Activated naive CD8-positive, alpha-beta T cell treated with anti-CD3 and anti-CD28 coated beads, Interleukin-2, amount 50 U/mL, for 24 hours (primary cell): ENCODE measurements at regions not wholly inside any gene's neighbourhood (a gene's known extent, or its start where the extent isn't known, plus 50 kb on each side); places are given as distances from the start of the nearest gene placed in this dataset.

Source experiments
- ATAC-seq: fragments of 150-1000 bp; cut with Tn5 transposase; one replicate; pipeline ENCODE4 v1.10.0; 2021
- DNase-seq: peaks from one replicate; pipeline ENCODE4 v3.0.0; 2021
- H3K27ac Mint-ChIP-seq: one replicate; pipeline ENCODE4 v1.8.0; 2021; ENCODE audit warnings: mild to moderate bottlenecking, mixed read lengths
- H3K27me3 Mint-ChIP-seq: one replicate; pipeline ENCODE4 v1.8.0; 2021; ENCODE audit warnings: mixed read lengths
- H3K36me3 Mint-ChIP-seq: one replicate; pipeline ENCODE4 v1.8.0; 2021; ENCODE audit warnings: low read depth, mixed read lengths
- H3K4me1 Mint-ChIP-seq: one replicate; pipeline ENCODE4 v1.8.0; 2021; ENCODE audit warnings: mixed read lengths
- H3K4me3 Mint-ChIP-seq: one replicate; pipeline ENCODE4 v1.8.0; 2021; ENCODE audit warnings: mild to moderate bottlenecking, moderate library complexity, mixed read lengths
- H3K9me3 Mint-ChIP-seq: one replicate; pipeline ENCODE4 v1.8.0; 2021; ENCODE audit warnings: mixed read lengths

DNA sequence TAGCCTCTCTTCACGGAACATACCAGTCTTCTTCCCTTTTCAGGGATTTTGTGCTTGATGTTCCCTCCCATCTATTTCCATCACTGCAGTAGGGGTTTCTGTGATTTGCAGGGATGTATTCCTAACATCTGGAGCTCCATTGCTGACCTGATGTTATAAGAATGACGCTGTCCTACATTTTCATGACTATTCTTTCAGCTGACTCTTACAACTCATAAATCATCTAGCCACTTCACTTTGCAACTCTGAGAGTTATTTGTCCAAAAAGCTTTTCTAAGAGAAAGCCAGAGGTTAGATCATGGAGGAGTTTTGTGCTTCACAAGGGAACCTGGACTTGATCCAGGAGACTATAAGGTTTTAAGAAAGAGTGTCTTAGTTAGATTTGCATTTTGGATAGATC is 116.6 kb upstream of the FAR2 start:
- Mint-ChIP-seq H3K9me3 (no peaks in the 10 kb centered on the region), H3K4me3 (no peak overlapping the region), H3K36me3 (no peaks in the 10 kb centered on the region), H3K27ac (no peak overlapping the region), H3K4me1 (no peaks in the 10 kb centered on the region), H3K27me3 (peaks cover 16% of the 10 kb centered on the region)
- DNase-seq (no peak), ATAC-seq (no peak)

DNA sequence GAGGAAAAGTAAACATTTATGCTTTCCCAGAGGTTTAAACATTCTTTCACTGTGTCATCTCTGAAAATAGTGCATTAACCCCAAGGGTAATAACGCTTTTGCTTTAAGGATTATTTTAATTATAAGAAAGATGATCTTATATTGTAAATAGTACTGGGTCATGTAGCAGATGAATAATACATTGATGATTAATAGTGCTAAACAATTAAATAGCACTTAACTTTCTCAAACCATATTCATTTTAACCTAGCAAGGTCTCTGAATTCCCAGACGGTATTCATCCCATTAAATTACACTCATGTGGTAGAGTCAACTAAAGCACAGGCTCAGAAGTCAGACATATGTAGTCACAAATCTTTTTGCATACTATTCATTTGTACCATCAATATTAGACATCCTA is 115.6 kb upstream of the FAR2 start:
- Mint-ChIP-seq H3K9me3 (no peaks in the 10 kb centered on the region), H3K36me3 (no peaks in the 10 kb centered on the region), H3K4me3 (no peak overlapping the region), H3K27ac (no peak overlapping the region), H3K27me3 (peaks cover 16% of the 10 kb centered on the region), H3K4me1 (no peaks in the 10 kb centered on the region)
- DNase-seq (no peak), ATAC-seq (no peak)

DNA sequence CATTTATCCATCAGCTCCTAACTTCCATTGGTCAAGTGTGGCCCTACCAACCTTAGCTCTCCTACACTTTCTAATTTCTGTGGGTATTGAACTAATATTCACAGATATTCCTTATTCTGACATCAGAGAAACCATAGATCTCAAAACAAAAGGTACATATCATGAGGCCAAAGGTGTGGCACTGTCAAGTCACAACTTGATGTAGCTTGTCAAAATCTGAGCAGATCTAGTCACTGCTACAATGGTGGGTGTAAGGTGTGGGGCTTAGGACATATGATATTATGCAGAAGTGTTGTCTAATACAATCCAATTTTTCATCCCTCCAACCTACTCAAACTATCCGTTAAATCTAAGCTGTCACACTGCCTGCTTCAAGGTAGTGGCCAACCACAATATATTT is 114.0 kb upstream of the FAR2 start:
- DNase-seq (no peak), ATAC-seq (no peak)
- Mint-ChIP-seq H3K9me3 (no peaks in the 10 kb centered on the region), H3K36me3 (no peaks in the 10 kb centered on the region), H3K27ac (no peak overlapping the region), H3K27me3 (peaks cover 14% of the 10 kb centered on the region), H3K4me3 (no peak overlapping the region), H3K4me1 (no peaks in the 10 kb centered on the region)

DNA sequence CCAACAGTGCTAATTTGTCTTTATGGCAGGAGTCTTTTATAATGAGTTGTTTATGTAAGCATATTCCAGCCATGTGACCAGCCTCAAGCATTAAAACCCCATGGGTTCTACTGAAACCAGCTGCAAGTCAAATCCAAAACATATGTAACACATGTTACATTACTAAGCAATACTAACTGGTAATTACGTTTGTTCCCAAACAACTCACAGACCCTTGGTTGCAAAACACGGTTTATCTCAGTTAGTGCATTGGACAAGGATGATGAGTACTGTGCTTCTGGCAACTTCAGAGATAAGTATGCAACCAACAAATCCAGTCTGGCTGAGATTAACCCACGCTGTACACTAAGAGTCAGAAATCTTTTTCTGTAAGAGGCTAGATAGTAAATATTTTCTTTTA is 110.1 kb upstream of the FAR2 start:
- Mint-ChIP-seq H3K4me1 (no peaks in the 10 kb centered on the region), H3K27me3 (peaks cover 6% of the 10 kb centered on the region), H3K36me3 (no peaks in the 10 kb centered on the region), H3K9me3 (no peaks in the 10 kb centered on the region), H3K4me3 (no peak overlapping the region), H3K27ac (no peak overlapping the region)
- ATAC-seq (no peak), DNase-seq (no peak)

DNA sequence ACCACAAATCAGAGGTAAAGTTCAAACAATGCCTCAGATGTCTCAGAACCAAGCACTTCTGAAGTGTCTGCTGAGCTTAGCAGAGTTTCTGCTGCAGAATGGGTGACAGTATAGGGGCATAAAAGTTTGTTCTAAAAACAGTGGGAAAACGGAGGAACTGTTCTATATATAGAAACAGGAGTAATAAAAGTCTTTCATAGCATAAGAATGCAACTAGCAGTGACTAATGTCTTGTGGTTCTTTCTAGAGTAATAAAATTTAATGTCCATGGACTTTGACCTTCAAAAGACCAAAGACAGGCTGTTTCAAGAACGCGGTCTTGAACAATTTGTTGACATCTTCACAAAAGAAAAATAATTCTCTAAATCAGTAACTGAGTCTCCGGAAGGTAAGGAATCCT is 107.5 kb upstream of the FAR2 start:
- Mint-ChIP-seq H3K36me3 (no peaks in the 10 kb centered on the region), H3K27ac (no peak overlapping the region), H3K4me1 (no peaks in the 10 kb centered on the region), H3K9me3 (no peaks in the 10 kb centered on the region), H3K27me3 (peaks cover 9% of the 10 kb centered on the region), H3K4me3 (no peak overlapping the region)
- DNase-seq (no peak), ATAC-seq (no peak)

DNA sequence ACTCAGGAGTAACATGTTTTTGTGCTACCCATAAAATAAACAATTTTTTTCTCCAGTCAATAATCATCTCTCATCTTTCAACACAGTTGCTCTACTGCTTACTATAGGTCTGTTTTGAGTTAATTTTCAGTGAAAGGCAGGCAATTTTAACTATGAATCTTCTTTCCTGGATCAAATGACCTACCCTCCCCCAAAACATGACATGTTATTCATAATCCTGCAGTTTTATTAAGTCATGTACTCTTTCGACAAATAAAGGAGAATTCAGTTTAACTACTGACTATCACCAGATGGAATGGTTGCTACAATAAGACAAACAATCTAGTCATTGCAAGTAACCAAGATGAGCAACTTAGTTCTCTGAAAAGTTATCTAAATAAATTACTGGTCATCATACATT is 106.0 kb upstream of the FAR2 start:
- Mint-ChIP-seq H3K36me3 (no peaks in the 10 kb centered on the region), H3K27me3 (peaks cover 9% of the 10 kb centered on the region), H3K4me3 (no peak overlapping the region), H3K27ac (no peak overlapping the region), H3K9me3 (no peaks in the 10 kb centered on the region), H3K4me1 (no peaks in the 10 kb centered on the region)
- no peak for ATAC-seq
- no peak for DNase-seq

DNA sequence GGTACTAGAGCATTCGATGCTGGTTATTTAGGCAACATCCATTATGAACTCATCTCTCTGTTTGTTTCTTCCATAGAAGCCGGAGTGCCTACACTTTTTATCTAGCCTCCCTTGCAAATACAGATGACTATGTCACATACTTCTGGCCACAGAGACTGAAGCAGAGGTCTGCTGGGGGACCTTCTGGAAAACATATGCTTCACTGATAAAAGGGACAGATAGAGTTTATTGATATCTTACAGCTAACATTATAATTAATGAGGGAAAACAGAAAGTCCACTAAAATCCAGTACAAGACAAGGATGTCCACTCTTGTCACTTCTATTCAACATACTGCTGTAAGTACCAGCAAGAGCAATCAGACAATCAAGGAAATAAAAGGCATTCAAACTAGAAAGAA is 104.3 kb upstream of the FAR2 start:
- H3K9me3 Mint-ChIP-seq = no peaks in the 10 kb centered on the region
- ATAC-seq = no peak

DNA sequence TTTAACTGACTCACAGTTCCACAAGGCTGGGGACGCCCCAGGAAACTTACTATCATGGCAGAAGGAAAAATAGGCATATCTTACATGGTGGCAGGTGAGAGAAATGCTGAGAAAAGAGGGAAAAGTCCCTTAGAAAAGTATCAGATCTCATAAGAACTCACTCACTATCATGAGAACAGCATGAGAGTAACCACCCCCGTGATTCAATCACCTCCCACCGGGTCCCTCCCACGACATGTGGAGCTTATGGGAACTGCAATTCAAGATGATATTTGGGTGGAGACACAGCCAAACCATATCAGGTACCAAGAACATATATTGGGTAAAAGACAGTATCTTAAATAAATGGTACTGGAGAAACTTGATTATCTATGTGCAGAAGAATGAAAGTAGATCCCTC is 100.3 kb upstream of the FAR2 start:
- Mint-ChIP-seq H3K27me3 (peaks cover 6% of the 10 kb centered on the region), H3K36me3 (no peaks in the 10 kb centered on the region), H3K9me3 (no peaks in the 10 kb centered on the region), H3K4me1 (no peaks in the 10 kb centered on the region), H3K27ac (no peak overlapping the region), H3K4me3 (no peak overlapping the region)
- ATAC-seq = no peak
- DNase-seq = no peak

More for the DNA sequence above, 104.3 kb upstream of the FAR2 start:
- no peaks in the 10 kb centered on the region for H3K36me3 Mint-ChIP-seq
- H3K27me3 Mint-ChIP-seq = peaks cover 7% of the 10 kb centered on the region
- H3K4me3 Mint-ChIP-seq = no peak overlapping the region
- H3K27ac Mint-ChIP-seq = no peak overlapping the region
- H3K4me1 Mint-ChIP-seq = no peaks in the 10 kb centered on the region
- no peak for DNase-seq

DNA sequence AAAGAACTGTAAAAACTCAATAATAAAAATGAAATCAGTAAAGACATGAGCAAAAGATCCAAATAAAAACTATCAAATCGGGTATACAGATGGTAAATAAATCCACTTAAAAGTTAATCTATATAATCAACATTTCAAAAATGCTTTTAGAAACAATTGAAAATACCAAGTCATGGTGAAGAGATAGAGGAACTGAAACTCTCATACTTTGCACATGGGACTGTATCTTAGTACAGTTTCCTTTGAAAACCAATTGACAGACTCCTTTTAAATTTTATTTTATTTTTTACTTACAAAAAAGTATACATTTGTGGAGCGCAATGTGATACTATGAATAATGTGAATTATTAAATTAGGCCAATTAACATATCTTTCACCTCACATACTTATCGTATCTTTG is 98.6 kb upstream of the FAR2 start:
- Mint-ChIP-seq H3K9me3 (no peaks in the 10 kb centered on the region), H3K27me3 (no peaks in the 10 kb centered on the region), H3K4me3 (no peak overlapping the region), H3K36me3 (no peaks in the 10 kb centered on the region), H3K27ac (no peak overlapping the region), H3K4me1 (no peaks in the 10 kb centered on the region)
- DNase-seq = no peak
- no peak for ATAC-seq

DNA sequence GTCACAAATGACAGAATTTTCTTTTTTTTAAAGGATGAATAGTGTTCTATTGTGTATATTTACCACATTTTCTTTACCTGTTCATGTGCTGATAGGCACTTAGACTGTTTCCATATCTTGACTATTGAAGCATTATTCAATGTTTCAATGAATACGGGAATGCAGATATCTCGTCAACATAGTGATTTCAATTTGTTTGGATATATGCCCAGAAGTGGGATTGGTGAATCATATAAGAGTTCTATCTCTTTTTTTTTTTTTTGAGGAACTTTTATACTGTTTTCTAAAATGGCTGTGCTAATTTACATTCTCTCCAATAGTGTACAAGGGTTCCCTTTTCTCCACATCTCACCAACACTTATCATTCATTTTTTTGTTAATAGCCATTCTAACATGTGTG is 97.9 kb upstream of the FAR2 start:
- H3K9me3 Mint-ChIP-seq = no peaks in the 10 kb centered on the region
- no peaks in the 10 kb centered on the region for H3K4me1 Mint-ChIP-seq
- no peak overlapping the region for H3K4me3 Mint-ChIP-seq
- no peaks in the 10 kb centered on the region for H3K36me3 Mint-ChIP-seq
- ATAC-seq = no peak
- no peaks in the 10 kb centered on the region for H3K27me3 Mint-ChIP-seq
- no peak overlapping the region for H3K27ac Mint-ChIP-seq
- no peak for DNase-seq

DNA sequence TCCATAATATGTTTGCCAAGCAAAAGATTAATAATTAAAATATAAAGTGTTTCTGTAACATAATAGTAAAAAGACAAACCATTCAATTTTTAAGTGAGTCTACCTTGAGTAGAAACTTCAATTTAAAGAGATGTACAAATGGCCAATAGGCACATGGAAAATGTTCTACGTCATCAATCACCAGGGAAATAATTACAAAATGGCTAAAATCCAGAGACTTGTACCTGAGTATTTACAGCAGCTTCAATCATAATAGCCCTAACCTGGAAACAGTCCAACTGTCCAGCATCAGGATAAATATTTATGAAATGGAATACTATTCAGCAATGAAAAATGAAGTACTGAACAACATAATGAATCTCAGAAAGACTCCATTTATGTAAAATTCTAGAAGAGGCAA is 95.5 kb upstream of the FAR2 start:
- H3K4me1 Mint-ChIP-seq = no peaks in the 10 kb centered on the region
- no peaks in the 10 kb centered on the region for H3K27me3 Mint-ChIP-seq
- no peak for DNase-seq
- no peak for ATAC-seq
- H3K36me3 Mint-ChIP-seq = no peaks in the 10 kb centered on the region
- H3K9me3 Mint-ChIP-seq = no peaks in the 10 kb centered on the region
- no peak overlapping the region for H3K4me3 Mint-ChIP-seq
- no peak overlapping the region for H3K27ac Mint-ChIP-seq

DNA sequence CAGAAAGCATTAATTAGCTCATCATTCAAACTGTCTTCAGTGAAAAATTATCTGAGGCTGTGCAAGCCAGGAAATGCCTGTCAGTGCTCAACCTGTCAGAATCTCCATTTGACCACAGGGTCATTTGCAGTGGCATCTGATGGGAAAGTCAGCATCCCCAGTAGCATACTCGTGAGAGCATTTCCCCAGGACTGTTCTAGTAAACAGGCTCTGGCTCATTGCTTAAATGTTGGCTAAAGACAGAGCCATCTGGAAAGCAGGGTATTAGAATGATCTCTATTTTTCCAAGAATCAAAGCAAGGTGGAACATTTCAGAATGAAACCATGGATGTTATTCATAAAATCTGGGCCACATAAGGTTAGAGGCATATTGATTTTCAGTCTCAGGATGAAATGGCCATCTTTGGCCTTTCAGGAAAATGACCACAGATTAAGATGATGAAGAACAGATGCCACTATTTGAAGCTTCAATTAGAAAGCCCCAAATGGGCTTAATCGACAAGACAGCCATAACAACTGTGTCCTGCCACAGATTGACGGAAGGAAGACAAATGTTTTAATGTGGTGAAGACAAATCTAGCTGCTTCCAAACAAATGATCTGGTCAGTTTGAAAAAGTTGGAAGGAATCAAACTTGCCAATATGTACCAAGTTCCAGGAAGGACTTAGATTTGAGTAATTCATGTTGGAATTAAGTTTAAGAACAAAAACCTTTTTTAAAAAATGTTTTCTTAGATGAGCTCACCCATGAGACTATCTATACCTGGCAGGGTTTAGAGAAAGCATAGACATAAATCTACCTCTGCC is 94.0 kb upstream of the FAR2 start:
- H3K27me3 Mint-ChIP-seq = no peaks in the 10 kb centered on the region
- no peak for ATAC-seq
- H3K9me3 Mint-ChIP-seq = no peaks in the 10 kb centered on the region
- H3K36me3 Mint-ChIP-seq = no peaks in the 10 kb centered on the region
- H3K4me3 Mint-ChIP-seq = no peak overlapping the region
- H3K4me1 Mint-ChIP-seq = no peaks in the 10 kb centered on the region
- H3K27ac Mint-ChIP-seq = no peak overlapping the region
- DNase-seq = no peak

DNA sequence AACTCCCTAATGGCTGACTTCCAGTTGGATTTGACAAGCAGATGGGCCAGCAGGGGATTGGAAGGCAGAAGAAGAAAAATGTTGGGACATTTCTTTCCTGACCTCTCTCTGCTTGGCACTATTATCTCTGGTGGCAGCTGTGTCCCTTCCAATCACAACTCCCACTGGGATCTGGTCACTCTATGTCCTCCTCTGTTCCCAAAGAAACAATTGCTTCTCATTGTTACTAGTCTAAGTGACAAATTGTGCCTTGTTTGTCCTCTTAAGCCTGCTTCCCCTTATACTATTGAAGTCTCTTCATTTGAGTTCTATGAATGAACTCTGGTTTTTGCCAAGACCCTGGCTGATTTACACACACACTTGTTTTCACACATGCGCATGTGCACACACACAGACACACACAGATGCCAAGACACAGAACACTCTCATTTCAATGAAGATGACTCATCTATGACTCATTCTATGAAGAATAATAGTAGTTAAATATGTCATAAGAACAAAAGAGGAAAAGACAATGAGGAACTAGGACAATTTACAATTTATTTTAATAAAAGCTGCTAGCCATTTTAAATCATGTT is 83.0 kb upstream of the FAR2 start:
- DNase-seq = no peak
- Mint-ChIP-seq H3K27ac (no peak overlapping the region), H3K4me3 (no peak overlapping the region), H3K36me3 (no peaks in the 10 kb centered on the region), H3K27me3 (peaks cover 20% of the 10 kb centered on the region), H3K4me1 (peaks cover 1% of the 10 kb centered on the region), H3K9me3 (peaks cover 4% of the 10 kb centered on the region)
- no peak for ATAC-seq

DNA sequence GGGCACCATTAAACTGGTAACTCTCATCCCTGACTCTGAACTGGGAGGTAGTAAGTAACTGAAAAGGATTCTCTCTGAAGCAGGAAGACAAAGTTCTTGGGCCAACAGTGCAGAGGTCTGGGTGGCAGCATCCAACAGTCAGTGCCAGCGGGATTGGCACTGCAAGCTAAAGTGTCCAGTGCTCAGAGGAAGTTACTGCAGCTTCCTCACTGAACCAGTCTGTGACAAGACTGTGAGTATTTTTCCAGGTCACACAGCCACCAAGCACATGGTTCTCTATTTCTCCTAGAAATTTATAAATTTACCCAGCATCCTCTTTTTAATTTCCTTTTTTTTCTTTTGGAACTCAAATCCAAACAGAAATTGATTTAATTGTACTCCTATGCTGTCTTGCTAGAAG is 81.6 kb upstream of the FAR2 start:
- no peak overlapping the region for H3K27ac Mint-ChIP-seq
- ATAC-seq (no peak), DNase-seq (no peak)
- H3K9me3 Mint-ChIP-seq = no peaks in the 10 kb centered on the region
- no peak overlapping the region for H3K4me3 Mint-ChIP-seq
- peaks cover 20% of the 10 kb centered on the region for H3K27me3 Mint-ChIP-seq
- no peaks in the 10 kb centered on the region for H3K36me3 Mint-ChIP-seq
- peaks cover 1% of the 10 kb centered on the region for H3K4me1 Mint-ChIP-seq

DNA sequence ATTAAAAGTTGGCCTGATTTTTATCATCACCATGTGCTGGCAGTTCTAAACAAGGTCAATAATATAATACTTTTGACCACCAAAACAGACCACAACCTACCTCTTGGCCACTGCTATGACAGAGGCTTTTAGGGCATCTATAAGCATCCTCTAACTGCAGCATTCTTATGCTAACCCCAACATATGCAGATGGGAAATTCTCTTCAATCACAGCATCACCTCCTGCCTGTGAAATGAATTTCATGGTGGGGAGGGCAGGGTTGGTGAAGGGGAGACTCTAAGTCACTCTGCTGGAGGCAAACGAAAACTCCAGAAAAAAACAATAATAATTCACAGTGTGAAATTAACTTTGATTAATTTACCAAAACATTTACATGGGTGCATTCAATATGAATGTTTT is 78.8 kb upstream of the FAR2 start:
- peaks cover 1% of the 10 kb centered on the region for H3K4me1 Mint-ChIP-seq
- no peak overlapping the region for H3K27ac Mint-ChIP-seq
- ATAC-seq = no peak
- no peak overlapping the region for H3K4me3 Mint-ChIP-seq
- no peaks in the 10 kb centered on the region for H3K36me3 Mint-ChIP-seq
- DNase-seq = no peak
- H3K27me3 Mint-ChIP-seq = peaks cover 21% of the 10 kb centered on the region
- H3K9me3 Mint-ChIP-seq = no peaks in the 10 kb centered on the region

DNA sequence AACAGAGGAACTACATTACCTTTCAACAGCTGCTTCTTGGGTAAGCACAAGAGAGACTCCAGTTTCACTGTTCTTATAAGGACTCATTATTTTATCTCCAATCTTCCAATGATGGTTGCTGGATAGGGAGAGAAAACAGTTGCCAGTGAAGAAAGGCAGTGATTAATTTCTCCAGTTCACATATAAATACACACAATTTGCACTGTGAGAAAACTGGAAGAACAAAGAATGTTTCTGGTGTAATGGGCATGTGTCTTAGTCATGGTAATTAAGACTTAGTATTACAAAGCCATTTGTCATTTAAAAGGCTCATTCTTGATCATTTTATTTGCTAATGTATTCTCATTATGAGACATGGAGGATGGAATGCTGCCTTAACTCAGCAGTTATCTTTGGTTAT is 78.0 kb upstream of the FAR2 start:
- Mint-ChIP-seq H3K27me3 (peaks cover 22% of the 10 kb centered on the region), H3K27ac (no peak overlapping the region), H3K4me1 (peaks cover 1% of the 10 kb centered on the region), H3K36me3 (no peaks in the 10 kb centered on the region), H3K4me3 (no peak overlapping the region), H3K9me3 (no peaks in the 10 kb centered on the region)
- ATAC-seq = no peak
- no peak for DNase-seq
